Fibroblast of lung (primary cell): ENCODE measurements at regions not wholly inside any gene's neighbourhood (a gene's known extent, or its start where the extent isn't known, plus 50 kb on each side); places are given as distances from the start of the nearest gene placed in this dataset.
A peak's percentile ranks its signal among the peaks of the same experiment; 100 is the strongest.

Experiments used
- DNase-seq, 2 donors: peaks; one replicate each; pipeline versions ENCODE4 v3.0.0 to v3.0.0-alpha.2; 2010; ENCODE audit warnings: low read depth in 2 of 2
- H2AFZ ChIP-seq: 2 replicates; pipeline ENCODE4 v1.5.1; 2012; ENCODE audit warnings: low read length, control low read depth, inconsistent platforms
- H3K27ac ChIP-seq: 2 replicates; pipeline ENCODE4 v1.5.1; 2011; ENCODE audit warnings: low read length, control low read depth; ENCODE audit not compliant: insufficient read depth
- H3K27me3 ChIP-seq: 2 replicates; pipeline ENCODE4 v1.5.1; 2011; ENCODE audit warnings: mild to moderate bottlenecking, low read length; ENCODE audit not compliant: control insufficient read depth, insufficient read depth
- H3K36me3 ChIP-seq: 2 replicates; pipeline ENCODE4 v1.5.1; 2011; ENCODE audit warnings: low read length; ENCODE audit not compliant: control insufficient read depth, insufficient read depth
- H3K4me1 ChIP-seq: 2 replicates; pipeline ENCODE4 v1.5.1; 2011; ENCODE audit warnings: low read length; ENCODE audit not compliant: control insufficient read depth, insufficient read depth; ENCODE audit errors: extremely low read depth
- H3K4me2 ChIP-seq: 2 replicates; pipeline ENCODE4 v1.5.1; 2011; ENCODE audit warnings: low read length, control low read depth; ENCODE audit not compliant: insufficient read depth; ENCODE audit errors: extremely low read depth
- H3K4me3 ChIP-seq, 4 experiments: fragments of 200-600 bp in 1 of 4; sonication (generic) in 1 of 4; replicated peaks in 1 of 4; 2 replicates each; pipeline ENCODE4 v1.5.1; 2011 to 2016; ENCODE audit warnings: low read length in 4 of 4, low read depth in 3 of 4, mild to moderate bottlenecking in 3 of 4, control low read depth in 2 of 4, inconsistent platforms in 1 of 4, mixed read lengths in 1 of 4; ENCODE audit not compliant: insufficient read depth in 1 of 4; ENCODE audit errors: control extremely low read depth in 1 of 4
- H3K79me2 ChIP-seq: 2 replicates; pipeline ENCODE4 v1.5.1; 2012; ENCODE audit warnings: mild to moderate bottlenecking, low read length, inconsistent platforms; ENCODE audit not compliant: control insufficient read depth, insufficient read depth
- H3K9ac ChIP-seq: 2 replicates; pipeline ENCODE4 v1.5.1; 2011; ENCODE audit warnings: mild to moderate bottlenecking, low read length, control low read depth; ENCODE audit not compliant: insufficient read depth
- H3K9me3 ChIP-seq: 2 replicates; pipeline ENCODE4 v1.5.1; 2012; ENCODE audit warnings: low read depth, low read length; ENCODE audit not compliant: control insufficient read depth, insufficient read depth
- H4K20me1 ChIP-seq: 2 replicates; pipeline ENCODE4 v1.5.1; 2011; ENCODE audit warnings: low read length; ENCODE audit not compliant: control insufficient read depth, insufficient read depth; ENCODE audit errors: extremely low read depth
- EZH2 ChIP-seq: IDR thresholded peaks from 2 replicates; pipeline ENCODE4 v1.5.1; 2012; ENCODE audit warnings: low read length, control low read depth, mild to moderate bottlenecking; ENCODE audit errors: missing control alignments
- TF ChIP-seq, protein P1 (sequence below), 2 donors: IDR thresholded peaks in 1 of 2; conservative IDR thresholded peaks in 1 of 2; 1 replicate in 1 of 2; 2 replicates in 1 of 2; pipeline ENCODE4 v1.5.1; 2011 to 2012; ENCODE audit warnings: low read length in 2 of 2, control low read depth in 1 of 2, inconsistent platforms in 1 of 2, low read depth in 1 of 2, mild to moderate bottlenecking in 1 of 2

DNA sequence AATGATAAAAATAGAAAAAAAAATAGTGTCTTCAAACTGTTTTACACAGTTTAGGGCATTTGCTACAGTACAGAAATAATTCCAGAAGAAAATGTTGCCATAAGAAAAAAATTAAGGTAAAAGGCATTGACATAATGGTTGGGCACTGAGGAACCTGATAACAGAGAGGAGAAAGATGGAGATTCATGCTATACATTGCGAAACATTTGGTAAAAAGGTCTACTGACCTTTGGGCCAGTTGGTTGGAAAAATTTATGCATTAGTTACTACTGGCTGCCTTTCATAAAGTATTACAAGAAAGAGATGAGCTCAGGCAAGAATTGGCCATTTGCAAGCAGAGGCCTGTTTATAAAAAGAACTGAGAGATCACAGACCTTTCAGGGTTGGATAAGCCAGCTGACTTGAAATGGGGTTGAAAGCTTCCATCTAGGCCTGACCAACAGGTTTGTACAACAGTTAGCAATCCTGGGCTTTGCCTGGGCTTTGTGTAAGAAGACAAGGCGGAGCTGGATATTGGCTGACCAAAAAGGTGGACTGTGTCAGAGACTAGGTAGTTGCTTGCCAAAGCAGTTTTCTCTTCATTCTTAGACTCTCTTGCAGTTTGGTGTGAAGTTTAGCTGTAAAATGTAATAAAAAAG is 166.6 kb upstream of the MCTP2 start:
- Histone ChIP-seq H3K79me2 (no peaks in the 10 kb centered on the region), H3K27me3 (no peaks in the 10 kb centered on the region), H3K4me1 (no peaks in the 10 kb centered on the region), H3K27ac (no peak overlapping the region), H3K9ac (no peak overlapping the region), H3K9me3 (no peaks in the 10 kb centered on the region), H3K36me3 (no peaks in the 10 kb centered on the region), H3K4me3 (no peak overlapping the region), H3K4me2 (no peak overlapping the region), H2AFZ (no peak overlapping the region), H4K20me1 (no peaks in the 10 kb centered on the region)
- DNase-seq = no peak
- TF ChIP-seq, protein P1, sequence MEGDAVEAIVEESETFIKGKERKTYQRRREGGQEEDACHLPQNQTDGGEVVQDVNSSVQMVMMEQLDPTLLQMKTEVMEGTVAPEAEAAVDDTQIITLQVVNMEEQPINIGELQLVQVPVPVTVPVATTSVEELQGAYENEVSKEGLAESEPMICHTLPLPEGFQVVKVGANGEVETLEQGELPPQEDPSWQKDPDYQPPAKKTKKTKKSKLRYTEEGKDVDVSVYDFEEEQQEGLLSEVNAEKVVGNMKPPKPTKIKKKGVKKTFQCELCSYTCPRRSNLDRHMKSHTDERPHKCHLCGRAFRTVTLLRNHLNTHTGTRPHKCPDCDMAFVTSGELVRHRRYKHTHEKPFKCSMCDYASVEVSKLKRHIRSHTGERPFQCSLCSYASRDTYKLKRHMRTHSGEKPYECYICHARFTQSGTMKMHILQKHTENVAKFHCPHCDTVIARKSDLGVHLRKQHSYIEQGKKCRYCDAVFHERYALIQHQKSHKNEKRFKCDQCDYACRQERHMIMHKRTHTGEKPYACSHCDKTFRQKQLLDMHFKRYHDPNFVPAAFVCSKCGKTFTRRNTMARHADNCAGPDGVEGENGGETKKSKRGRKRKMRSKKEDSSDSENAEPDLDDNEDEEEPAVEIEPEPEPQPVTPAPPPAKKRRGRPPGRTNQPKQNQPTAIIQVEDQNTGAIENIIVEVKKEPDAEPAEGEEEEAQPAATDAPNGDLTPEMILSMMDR (conservative IDR thresholded peaks at IDR 0.05 in 1 of 2, IDR thresholded peaks at IDR 0.05 in 1 of 2; ENCODE audit: low read depth in 1 of 2, low read length in 2 of 2) = no peak
- TF ChIP-seq EZH2 = no peak

DNA sequence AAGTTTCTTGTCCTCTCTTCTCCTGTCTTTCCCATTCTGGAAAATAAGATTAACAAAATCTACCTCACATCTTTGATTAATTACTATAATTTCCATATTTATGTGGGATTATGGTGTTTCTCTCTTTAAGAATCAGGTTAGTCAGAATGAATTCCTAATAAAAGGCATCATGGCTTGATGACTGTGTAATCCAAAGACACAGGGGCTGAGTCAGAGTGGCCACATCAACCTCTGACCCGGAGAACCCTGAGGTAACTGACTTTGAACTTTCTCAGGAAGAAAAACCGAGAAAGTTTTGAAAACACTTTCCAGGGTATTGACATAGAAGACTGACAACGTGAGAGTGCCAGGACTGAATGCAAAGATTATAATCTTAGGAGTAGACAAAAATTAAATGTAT is 170.3 kb upstream of the MCTP2 start:
- Histone ChIP-seq H3K4me2 (no peak overlapping the region), H3K36me3 (no peaks in the 10 kb centered on the region)
- DNase-seq = peak in 1 of 2 donors; percentile 33

DNA sequence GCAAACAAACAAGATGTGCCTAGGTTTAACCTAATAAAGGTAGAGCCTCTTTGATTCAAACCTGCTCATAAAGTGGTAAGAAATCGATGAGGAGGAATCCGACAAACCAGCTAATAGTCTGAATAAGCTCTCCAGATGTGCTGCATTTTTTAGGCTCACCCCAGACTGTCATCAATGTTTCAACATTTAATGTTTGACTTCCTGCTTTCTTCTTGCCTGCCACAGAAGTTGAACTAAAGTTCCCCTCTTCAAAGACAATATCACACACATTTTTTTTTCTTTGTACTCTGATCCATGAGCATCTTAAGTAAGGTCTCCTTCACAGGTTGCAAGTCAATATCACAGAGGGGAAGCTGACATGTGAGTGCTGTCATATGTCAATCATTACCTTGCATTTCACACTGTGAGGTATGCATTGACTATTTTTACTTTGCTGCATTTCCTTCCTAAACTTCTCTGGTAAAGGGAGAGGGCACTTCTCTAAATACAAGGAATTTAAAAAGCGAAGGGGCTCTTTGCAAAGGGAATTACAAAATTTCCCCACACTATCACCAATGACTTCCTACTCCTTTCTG is 172.3 kb upstream of the MCTP2 start:
- no peak overlapping the region for H3K4me2 ChIP-seq
- H3K27ac ChIP-seq = no peak overlapping the region
- no peaks in the 10 kb centered on the region for H3K79me2 ChIP-seq
- H3K36me3 ChIP-seq = no peaks in the 10 kb centered on the region
- no peak for TF ChIP-seq EZH2
- TF ChIP-seq, protein P1 (conservative IDR thresholded peaks at IDR 0.05 in 1 of 2, IDR thresholded peaks at IDR 0.05 in 1 of 2; ENCODE audit: low read depth in 1 of 2, low read length in 2 of 2) = no peak
- H3K4me1 ChIP-seq = no peaks in the 10 kb centered on the region
- no peak overlapping the region for H3K4me3 ChIP-seq
- no peak for DNase-seq
- no peaks in the 10 kb centered on the region for H4K20me1 ChIP-seq
- H3K9ac ChIP-seq = no peak overlapping the region
- no peak overlapping the region for H2AFZ ChIP-seq
- no peaks in the 10 kb centered on the region for H3K9me3 ChIP-seq
- H3K27me3 ChIP-seq = no peaks in the 10 kb centered on the region

More for the DNA sequence above, 170.3 kb upstream of the MCTP2 start:
- H2AFZ ChIP-seq = no peak overlapping the region
- H3K4me1 ChIP-seq = no peaks in the 10 kb centered on the region
- no peak overlapping the region for H3K27ac ChIP-seq
- no peak overlapping the region for H3K4me3 ChIP-seq
- H3K79me2 ChIP-seq = no peaks in the 10 kb centered on the region
- H4K20me1 ChIP-seq = no peaks in the 10 kb centered on the region
- no peaks in the 10 kb centered on the region for H3K27me3 ChIP-seq
- H3K9ac ChIP-seq = no peak overlapping the region
- TF ChIP-seq, protein P1 (conservative IDR thresholded peaks at IDR 0.05 in 1 of 2, IDR thresholded peaks at IDR 0.05 in 1 of 2; ENCODE audit: low read depth in 1 of 2, low read length in 2 of 2) = no peak
- no peak for TF ChIP-seq EZH2
- no peaks in the 10 kb centered on the region for H3K9me3 ChIP-seq
